Natural killer cell (primary cell): ENCODE measurements at regions not wholly inside any gene's neighbourhood (a gene's known extent, or its start where the extent isn't known, plus 50 kb on each side); places are given as distances from the start of the nearest gene placed in this dataset.

Experiments
- ATAC-seq, 3 donors: fragments of 150-1000 bp in 2 of 3; fragments of 200-7000 bp in 1 of 3; cut with Tn5 transposase; 1 replicate in 1 of 3; 2 replicates in 2 of 3; pipeline ENCODE4 v1.10.0; 2021; ENCODE audit warnings: mild to moderate bottlenecking in 2 of 3, moderate library complexity in 2 of 3
- DNase-seq, 2 donors: peaks; one replicate each; pipeline versions ENCODE4 v3.0.0 to v3.0.0-alpha.2; 2013 to 2021; ENCODE audit warnings: mixed read lengths in 1 of 2
- H3K27ac ChIP-seq: one replicate; pipeline ENCODE4 v1.5.1; 2013; ENCODE audit warnings: mild to moderate bottlenecking, low read length
- H3K27me3 ChIP-seq: one replicate; pipeline ENCODE4 v1.6.1; 2013; ENCODE audit warnings: low read length; ENCODE audit not compliant: control insufficient read depth, insufficient read depth
- H3K36me3 ChIP-seq: one replicate; pipeline ENCODE4 v1.6.1; 2013; ENCODE audit warnings: low read length; ENCODE audit not compliant: control insufficient read depth, insufficient read depth
- H3K4me1 ChIP-seq: one replicate; pipeline ENCODE4 v1.6.1; 2013; ENCODE audit warnings: low read length; ENCODE audit not compliant: control insufficient read depth, insufficient read depth
- H3K4me3 ChIP-seq: one replicate; pipeline ENCODE4 v1.5.1; 2013; ENCODE audit warnings: low read length
- H3K9me3 ChIP-seq: one replicate; pipeline ENCODE4 v1.6.1; 2013; ENCODE audit warnings: low read length; ENCODE audit not compliant: control insufficient read depth, insufficient read depth
- H3K27ac Mint-ChIP-seq, 2 donors: one replicate each; pipeline ENCODE4 v1.8.0; 2022; ENCODE audit warnings: mild to moderate bottlenecking in 2 of 2, mixed read lengths in 2 of 2, moderate library complexity in 1 of 2
- H3K27me3 Mint-ChIP-seq, 2 donors: one replicate each; pipeline ENCODE4 v1.8.0; 2022; ENCODE audit warnings: low read depth in 2 of 2, mixed read lengths in 2 of 2
- H3K36me3 Mint-ChIP-seq: one replicate; pipeline ENCODE4 v1.8.0; 2022; ENCODE audit warnings: mixed read lengths
- H3K4me1 Mint-ChIP-seq, 2 donors: one replicate each; pipeline ENCODE4 v1.8.0; 2022; ENCODE audit warnings: mixed read lengths in 2 of 2
- H3K4me3 Mint-ChIP-seq: one replicate; pipeline ENCODE4 v1.8.0; 2022; ENCODE audit warnings: mild to moderate bottlenecking, moderate library complexity, mixed read lengths
- H3K9me3 Mint-ChIP-seq, 2 donors: one replicate each; pipeline ENCODE4 v1.8.0; 2022; ENCODE audit warnings: mixed read lengths in 2 of 2
- CTCF ChIP-seq: fragments of 200-600 bp; IDR thresholded peaks from one replicate; pipeline ENCODE4 v1.8.0; 2022; ENCODE audit warnings: antibody characterized with exemption
- WGBS: methylation state at CpG from one replicate; pipeline ENCODE4 v1.1.7; 2013; ENCODE audit warnings: missing lambda C conversion rate; ENCODE audit not compliant: insufficient coverage; 5-methylcytosine and 5-hydroxymethylcytosine counted together
- intact Hi-C: fragments of 100-400 bp; cut with micrococcal nuclease; formaldehyde crosslinking; loops from one replicate; pipeline ENCODE4 v1.14.2; 2022

GRCh38 chr6:156413154-156413553 lies 364.0 kb upstream of the ARID1B start:
- Mint-ChIP-seq H3K36me3 (no peaks in the 10 kb centered on the region), H3K4me3 (no peak overlapping the region), H3K27me3 (peaks cover 18 to 48% of the 10 kb centered on the region in 2 donors), H3K27ac (no peak overlapping the region), H3K9me3 (no peaks in the 10 kb centered on the region), H3K4me1 (no peaks in the 10 kb centered on the region)
- no CpG with 5 or more reads among the region's 2 CpGs for WGBS
- no peaks in the 10 kb centered on the region for H3K9me3 ChIP-seq
- no peak for ATAC-seq
- intact Hi-C loops: no loop called here
- no peaks in the 10 kb centered on the region for H3K4me1 ChIP-seq
- H3K36me3 ChIP-seq: no peaks in the 10 kb centered on the region
- H3K27me3 ChIP-seq: peaks cover 7% of the 10 kb centered on the region
- no peak overlapping the region for H3K27ac ChIP-seq
- no peak overlapping the region for H3K4me3 ChIP-seq
- no peak for TF ChIP-seq CTCF
- DNase-seq: no peak

- intact Hi-C loops: no loop called here
- no peaks in the 10 kb centered on the region for H3K9me3 Mint-ChIP-seq
These were observed 366.5 kb upstream of the ARID1B start for GRCh38 chr6:156410649-156411048.

GRCh38 chr6:156408655-156409054 lies 368.5 kb upstream of the ARID1B start:
- ATAC-seq (no peak), DNase-seq (no peak)
- intact Hi-C loops: no loop called here
- Histone ChIP-seq H3K27ac (no peak overlapping the region), H3K27me3 (peaks cover 9% of the 10 kb centered on the region), H3K4me1 (no peaks in the 10 kb centered on the region), H3K9me3 (no peaks in the 10 kb centered on the region), H3K36me3 (no peaks in the 10 kb centered on the region), H3K4me3 (no peak overlapping the region)
- TF ChIP-seq CTCF: no peak
- Mint-ChIP-seq H3K27ac (no peak overlapping the region), H3K4me3 (no peak overlapping the region), H3K9me3 (no peaks in the 10 kb centered on the region), H3K36me3 (no peaks in the 10 kb centered on the region), H3K4me1 (no peaks in the 10 kb centered on the region), H3K27me3 (peaks cover 34 to 61% of the 10 kb centered on the region in 2 donors)
- WGBS: 87% methylated on average over 2 of the region's 3 CpGs

More at GRCh38 chr6:156410649-156411048, 366.5 kb upstream of the ARID1B start:
- DNase-seq: no peak
- ATAC-seq: no peak
- Mint-ChIP-seq H3K36me3 (no peaks in the 10 kb centered on the region), H3K27me3 (peaks cover 28 to 49% of the 10 kb centered on the region in 2 donors), H3K4me1 (no peaks in the 10 kb centered on the region), H3K27ac (no peak overlapping the region), H3K4me3 (no peak overlapping the region)
- Histone ChIP-seq H3K27ac (no peak overlapping the region), H3K4me1 (no peaks in the 10 kb centered on the region), H3K4me3 (no peak overlapping the region), H3K36me3 (no peaks in the 10 kb centered on the region), H3K9me3 (no peaks in the 10 kb centered on the region), H3K27me3 (peaks cover 7% of the 10 kb centered on the region)
- no peak for TF ChIP-seq CTCF

- H3K4me3 Mint-ChIP-seq: no peak overlapping the region
- H3K27me3 Mint-ChIP-seq: peaks cover 44 to 59% of the 10 kb centered on the region in 2 donors
- intact Hi-C loops: no loop called here
- H3K27ac Mint-ChIP-seq: no peak overlapping the region
- ATAC-seq (no peak), DNase-seq (no peak)
- H3K27me3 ChIP-seq: peaks cover 17% of the 10 kb centered on the region
- H3K27ac ChIP-seq: no peak overlapping the region
- H3K36me3 ChIP-seq: no peaks in the 10 kb centered on the region
- no peaks in the 10 kb centered on the region for H3K9me3 Mint-ChIP-seq
- H3K9me3 ChIP-seq: no peaks in the 10 kb centered on the region
- no peak for TF ChIP-seq CTCF
- WGBS: 81% methylated on average over 3 of the region's 3 CpGs
- H3K36me3 Mint-ChIP-seq: no peaks in the 10 kb centered on the region
- H3K4me1 Mint-ChIP-seq: no peaks in the 10 kb centered on the region
- no peak overlapping the region for H3K4me3 ChIP-seq
- no peaks in the 10 kb centered on the region for H3K4me1 ChIP-seq
These were observed 369.8 kb upstream of the ARID1B start for GRCh38 chr6:156407334-156407733.
